Keratinocyte (primary cell): ENCODE measurements at regions not wholly inside any gene's neighbourhood (a gene's known extent, or its start where the extent isn't known, plus 50 kb on each side); places are given as distances from the start of the nearest gene placed in this dataset.

ENCODE experiments used
- DNase-seq: peaks from one replicate; pipeline ENCODE4 v3.0.0-alpha.2; 2011; ENCODE audit warnings: low read depth, missing footprints, low spot score
- FAIRE-seq: peaks from 2 replicates; lab custom pipeline; 2011; peaks lifted over from hg19 to GRCh38; lab: Jason Lieb, UNC
- H2AFZ ChIP-seq: 2 replicates; pipeline ENCODE4 v1.6.0; 2012; ENCODE audit warnings: low read length, control low read depth, inconsistent platforms; ENCODE audit not compliant: control insufficient read depth
- H3K27ac ChIP-seq: 2 replicates; pipeline ENCODE4 v1.5.1; 2011; ENCODE audit warnings: low read length; ENCODE audit not compliant: control insufficient read depth, insufficient read depth
- H3K27me3 ChIP-seq: 3 replicates; pipeline ENCODE4 v1.6.0; 2011; ENCODE audit warnings: low read length; ENCODE audit not compliant: control insufficient read depth, insufficient read depth; ENCODE audit errors: extremely low read depth
- H3K36me3 ChIP-seq, 2 experiments: 2 replicates in 1 of 2; 3 replicates in 1 of 2; pipeline ENCODE4 v1.5.1; 2011; ENCODE audit warnings: low read length in 2 of 2, mild to moderate bottlenecking in 1 of 2; ENCODE audit not compliant: control insufficient read depth in 2 of 2, insufficient read depth in 2 of 2; ENCODE audit errors: extremely low read depth in 1 of 2
- H3K4me1 ChIP-seq: 3 replicates; pipeline ENCODE4 v1.5.1; 2011; ENCODE audit warnings: low read length; ENCODE audit not compliant: control insufficient read depth, insufficient read depth; ENCODE audit errors: extremely low read depth
- H3K4me2 ChIP-seq: 3 replicates; pipeline ENCODE4 v1.6.0; 2011; ENCODE audit warnings: low read depth, low read length; ENCODE audit not compliant: control insufficient read depth, insufficient read depth; ENCODE audit errors: extremely low read depth
- H3K4me3 ChIP-seq, 3 experiments: fragments of 200-600 bp in 1 of 3; sonication (generic) in 1 of 3; 2 replicates in 2 of 3; 3 replicates in 1 of 3; pipeline ENCODE4 v1.5.1; 2011 to 2016; ENCODE audit warnings: low read length in 3 of 3, mild to moderate bottlenecking in 3 of 3, control low read depth in 2 of 3, inconsistent platforms in 1 of 3, low read depth in 1 of 3, mixed read lengths in 1 of 3, mixed run types in 1 of 3, moderate library complexity in 1 of 3; ENCODE audit not compliant: control insufficient read depth in 2 of 3, insufficient read depth in 2 of 3; ENCODE audit errors: extremely low read depth in 1 of 3
- H3K79me2 ChIP-seq: 2 replicates; pipeline ENCODE4 v1.6.0; 2012; ENCODE audit warnings: low read length; ENCODE audit not compliant: control insufficient read depth, insufficient read depth
- H3K9ac ChIP-seq: 3 replicates; pipeline ENCODE4 v1.6.0; 2011; ENCODE audit warnings: low read length; ENCODE audit not compliant: control insufficient read depth, insufficient read depth; ENCODE audit errors: extremely low read depth
- H3K9me1 ChIP-seq: 3 replicates; pipeline ENCODE4 v1.6.0; 2011; ENCODE audit warnings: low read length; ENCODE audit not compliant: control insufficient read depth, insufficient read depth; ENCODE audit errors: extremely low read depth
- H3K9me3 ChIP-seq: 2 replicates; pipeline ENCODE4 v1.5.1; 2012; ENCODE audit warnings: low read depth, low read length; ENCODE audit not compliant: control insufficient read depth
- H4K20me1 ChIP-seq: 3 replicates; pipeline ENCODE4 v1.6.0; 2011; ENCODE audit warnings: low read length; ENCODE audit not compliant: control insufficient read depth, insufficient read depth; ENCODE audit errors: extremely low read depth
- EZH2 ChIP-seq: IDR thresholded peaks from one replicate; pipeline ENCODE4 v1.6.1; 2012; ENCODE audit warnings: inconsistent platforms, mild to moderate bottlenecking, low read length, moderate library complexity
- dilution Hi-C: fragments of 300-500 bp; cut with MboI; formaldehyde crosslinking; loops from one replicate; pipeline ENCODE4 v1.7.0; 2020; ENCODE audit warnings: low sequenced_read_pairs; ENCODE audit not compliant: extremely low pct_ligation_motif_present
- TF ChIP-seq, protein P1 (sequence below), 3 experiments: IDR thresholded peaks in 1 of 3; conservative IDR thresholded peaks in 1 of 3; optimal IDR thresholded peaks in 1 of 3; 2 replicates in 2 of 3; 3 replicates in 1 of 3; pipeline versions ENCODE3 to v1.5.1; 2011; ENCODE audit warnings: low read length in 3 of 3, mild to moderate bottlenecking in 3 of 3, moderate library complexity in 2 of 3, control low read depth in 1 of 3, inconsistent platforms in 1 of 3; ENCODE audit not compliant: insufficient read depth in 2 of 3; ENCODE audit errors: extremely low read depth in 1 of 3

DNA sequence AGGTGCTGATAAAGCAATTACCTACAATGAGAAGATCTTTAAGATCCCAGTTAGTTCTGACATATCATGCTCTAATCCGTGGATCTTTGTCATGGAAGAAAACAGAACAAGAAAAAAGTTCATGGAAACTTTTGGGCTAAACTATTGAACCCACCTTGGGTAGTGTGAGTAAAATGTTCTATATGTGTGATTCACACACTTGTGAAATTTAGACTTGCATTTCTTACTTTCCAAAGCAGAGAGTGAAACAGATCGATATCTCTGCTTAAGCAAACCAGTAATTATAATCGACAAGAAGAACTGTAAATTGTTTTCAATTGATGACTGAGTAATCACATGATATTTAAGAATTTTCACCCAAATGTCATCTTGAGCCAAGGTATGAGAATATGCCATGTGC, 214.2 kb downstream of the HRH4 start:
- Histone ChIP-seq H3K27me3 (peaks cover 3% of the 10 kb centered on the region), H3K4me1 (no peaks in the 10 kb centered on the region), H3K36me3 (no peaks in the 10 kb centered on the region), H3K4me2 (no peak overlapping the region), H4K20me1 (no peaks in the 10 kb centered on the region), H3K9me3 (no peaks in the 10 kb centered on the region), H3K9me1 (no peaks in the 10 kb centered on the region), H3K4me3 (no peak overlapping the region), H3K27ac (no peak overlapping the region), H2AFZ (no peak overlapping the region), H3K79me2 (no peaks in the 10 kb centered on the region), H3K9ac (no peak overlapping the region)
- no peak for TF ChIP-seq EZH2
- TF ChIP-seq, protein P1, sequence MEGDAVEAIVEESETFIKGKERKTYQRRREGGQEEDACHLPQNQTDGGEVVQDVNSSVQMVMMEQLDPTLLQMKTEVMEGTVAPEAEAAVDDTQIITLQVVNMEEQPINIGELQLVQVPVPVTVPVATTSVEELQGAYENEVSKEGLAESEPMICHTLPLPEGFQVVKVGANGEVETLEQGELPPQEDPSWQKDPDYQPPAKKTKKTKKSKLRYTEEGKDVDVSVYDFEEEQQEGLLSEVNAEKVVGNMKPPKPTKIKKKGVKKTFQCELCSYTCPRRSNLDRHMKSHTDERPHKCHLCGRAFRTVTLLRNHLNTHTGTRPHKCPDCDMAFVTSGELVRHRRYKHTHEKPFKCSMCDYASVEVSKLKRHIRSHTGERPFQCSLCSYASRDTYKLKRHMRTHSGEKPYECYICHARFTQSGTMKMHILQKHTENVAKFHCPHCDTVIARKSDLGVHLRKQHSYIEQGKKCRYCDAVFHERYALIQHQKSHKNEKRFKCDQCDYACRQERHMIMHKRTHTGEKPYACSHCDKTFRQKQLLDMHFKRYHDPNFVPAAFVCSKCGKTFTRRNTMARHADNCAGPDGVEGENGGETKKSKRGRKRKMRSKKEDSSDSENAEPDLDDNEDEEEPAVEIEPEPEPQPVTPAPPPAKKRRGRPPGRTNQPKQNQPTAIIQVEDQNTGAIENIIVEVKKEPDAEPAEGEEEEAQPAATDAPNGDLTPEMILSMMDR (optimal IDR thresholded peaks at IDR 0.05 in 1 of 3, IDR thresholded peaks at IDR 0.05 in 1 of 3, conservative IDR thresholded peaks at IDR 0.05 in 1 of 3; ENCODE audit: extremely low read depth in 1 of 3, insufficient read depth in 2 of 3, low read length in 3 of 3): no peak
- FAIRE-seq (no peak), DNase-seq (no peak)
- dilution Hi-C loops: no loop called here

DNA sequence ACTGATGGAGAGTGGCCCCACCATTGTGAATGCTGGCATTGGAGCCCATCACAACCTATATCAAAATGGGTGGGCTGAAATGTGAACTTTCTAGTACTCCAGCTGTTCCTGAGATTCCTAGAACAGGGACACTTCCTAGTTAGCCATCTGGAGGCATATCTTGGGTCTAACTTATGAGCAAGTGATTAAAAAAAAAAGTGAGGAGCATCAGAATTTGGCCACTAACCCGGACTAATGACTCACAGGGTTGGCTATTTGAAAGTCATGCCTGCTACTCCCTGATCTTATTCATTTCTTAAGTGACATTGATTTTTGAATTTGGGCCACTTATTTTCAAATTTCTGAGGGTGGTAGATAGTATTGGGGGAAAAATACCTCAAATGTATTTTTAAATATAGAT, 216.6 kb downstream of the HRH4 start:
- Histone ChIP-seq H3K36me3 (no peaks in the 10 kb centered on the region), H3K4me1 (no peaks in the 10 kb centered on the region), H3K9ac (no peak overlapping the region), H3K27me3 (no peaks in the 10 kb centered on the region), H3K9me1 (no peaks in the 10 kb centered on the region), H2AFZ (no peak overlapping the region), H4K20me1 (no peaks in the 10 kb centered on the region), H3K4me3 (no peak overlapping the region), H3K9me3 (no peaks in the 10 kb centered on the region), H3K79me2 (no peaks in the 10 kb centered on the region), H3K4me2 (no peak overlapping the region), H3K27ac (no peak overlapping the region)
- FAIRE-seq (no peak), DNase-seq (no peak)
- dilution Hi-C loops: no loop called here
- TF ChIP-seq, protein P1 (optimal IDR thresholded peaks at IDR 0.05 in 1 of 3, IDR thresholded peaks at IDR 0.05 in 1 of 3, conservative IDR thresholded peaks at IDR 0.05 in 1 of 3; ENCODE audit: extremely low read depth in 1 of 3, insufficient read depth in 2 of 3, low read length in 3 of 3): no peak
- TF ChIP-seq EZH2: no peak
